Endothelial cell of hepatic sinusoid (primary cell): ENCODE measurements at regions not wholly inside any gene's neighbourhood (a gene's known extent, or its start where the extent isn't known, plus 50 kb on each side); places are given as distances from the start of the nearest gene placed in this dataset.

Source experiments
- in situ Hi-C: cut with HindIII; loops from 2 replicates; pipeline ENCODE4 v1.10.0; 2017; ENCODE audit warnings: low sequenced_read_pairs

- in situ Hi-C loops = no loop called here
Measured at GRCh38 chr3:43865351-43865750, 174.6 kb downstream of the ABHD5 start.

GRCh38 chr3:43865887-43866528 is 175.3 kb downstream of the ABHD5 start:
- in situ Hi-C loops = no loop called here

- in situ Hi-C loops = no loop called here
Measured at GRCh38 chr3:43866529-43867353, 176.0 kb downstream of the ABHD5 start.

- in situ Hi-C loops = no loop called here
Measured at GRCh38 chr3:43867436-43868072, 176.8 kb downstream of the ABHD5 start.

- in situ Hi-C loops = no loop called here
Measured at GRCh38 chr3:43869491-43869890, 178.8 kb downstream of the ABHD5 start.

- in situ Hi-C loops = no loop called here
Measured at GRCh38 chr3:43870120-43870519, 179.4 kb downstream of the ABHD5 start.

GRCh38 chr3:43870844-43871626 is 180.3 kb downstream of the ABHD5 start:
- in situ Hi-C loops = no loop called here

GRCh38 chr3:43871627-43872245 is 181.0 kb downstream of the ABHD5 start:
- in situ Hi-C loops = no loop called here

GRCh38 chr3:43872301-43872700 is 181.6 kb downstream of the ABHD5 start:
- in situ Hi-C loops = no loop called here

GRCh38 chr3:43872901-43873300 is 182.2 kb downstream of the ABHD5 start:
- in situ Hi-C loops = no loop called here

- in situ Hi-C loops = no loop called here
Measured at GRCh38 chr3:43873723-43874122, 183.0 kb downstream of the ABHD5 start.

- in situ Hi-C loops = no loop called here
Measured at GRCh38 chr3:43874290-43874689, 183.6 kb downstream of the ABHD5 start.

- in situ Hi-C loops = no loop called here
Measured at GRCh38 chr3:43874731-43875130, 184.0 kb downstream of the ABHD5 start.

GRCh38 chr3:43876648-43877047 is 185.9 kb downstream of the ABHD5 start:
- in situ Hi-C loops = no loop called here

GRCh38 chr3:43879166-43879565 is 188.4 kb downstream of the ABHD5 start:
- in situ Hi-C loops = no loop called here

GRCh38 chr3:43882976-43883680 is 192.4 kb downstream of the ABHD5 start:
- in situ Hi-C loops = no loop called here

- in situ Hi-C loops = no loop called here
Measured at GRCh38 chr3:43883729-43884396, 193.1 kb downstream of the ABHD5 start.

GRCh38 chr3:43884581-43884980 is 193.8 kb downstream of the ABHD5 start:
- in situ Hi-C loops = no loop called here

- in situ Hi-C loops = no loop called here
Measured at GRCh38 chr3:43885908-43886618, 195.3 kb downstream of the ABHD5 start.
